ENCODE measurements at regions not wholly inside any gene's neighbourhood (a gene's known extent, or its start where the extent isn't known, plus 50 kb on each side); places are given as distances from the start of the nearest gene placed in this dataset.

DNA sequence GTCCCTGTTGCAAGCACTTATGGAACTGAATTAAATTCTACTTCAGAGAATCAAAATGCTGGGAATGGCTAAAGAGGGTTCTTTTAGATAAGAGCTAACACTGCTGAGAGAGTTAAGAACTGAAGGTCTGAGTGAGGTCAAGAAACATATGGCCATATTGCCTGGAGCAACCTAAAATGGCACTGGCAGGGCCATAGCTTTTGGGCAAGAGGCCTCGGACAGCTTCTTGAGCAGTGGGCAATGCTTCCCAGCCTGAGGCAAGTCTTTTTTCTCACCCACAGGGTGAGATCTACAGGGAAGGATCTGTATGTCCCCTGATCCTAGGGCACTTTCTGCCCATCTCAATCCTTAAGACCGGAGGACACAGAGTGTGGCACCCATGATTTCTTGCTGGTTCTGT is 244.6 kb upstream of the NT5C1B start:
- ChIA-PET CTCF (no interaction called here), POLR2A (no interaction called here)
- no peak for ATAC-seq (ENCODE audit: poor library complexity)
- no peaks in the 10 kb centered on the region for H3K27me3 ChIP-seq (ENCODE audit: control insufficient read depth in 1 of 2, insufficient read depth in 2 of 2, low read length in 2 of 2)
- no peak for DNase-seq
- Mint-ChIP-seq H3K36me3 (ENCODE audit: low read depth) (no peaks in the 10 kb centered on the region), H3K9me3 (no peaks in the 10 kb centered on the region), H3K4me1 (ENCODE audit: low read depth) (no peaks in the 10 kb centered on the region), H3K27me3 (no peaks in the 10 kb centered on the region), H3K4me3 (no peak overlapping the region), H3K27ac (no peak overlapping the region)
- no peaks in the 10 kb centered on the region for H3K4me1 ChIP-seq (ENCODE audit: insufficient read depth, low read length)
- TF ChIP-seq CTCF (IDR thresholded peaks at IDR 0.05): no peak
- H3K4me3 ChIP-seq (ENCODE audit: low read length): no peak overlapping the region
- no peaks in the 10 kb centered on the region for H3K9me3 ChIP-seq (ENCODE audit: control insufficient read depth in 1 of 2, insufficient read depth in 1 of 2, low read length in 2 of 2)
- intact Hi-C loops (cut with DNase I, micrococcal nuclease): no loop called here
- no peaks in the 10 kb centered on the region for H3K36me3 ChIP-seq (ENCODE audit: insufficient read depth, low read length)
- H3K27ac ChIP-seq (ENCODE audit: low read depth in 1 of 2, low read length in 2 of 2): no peak overlapping the region

DNA sequence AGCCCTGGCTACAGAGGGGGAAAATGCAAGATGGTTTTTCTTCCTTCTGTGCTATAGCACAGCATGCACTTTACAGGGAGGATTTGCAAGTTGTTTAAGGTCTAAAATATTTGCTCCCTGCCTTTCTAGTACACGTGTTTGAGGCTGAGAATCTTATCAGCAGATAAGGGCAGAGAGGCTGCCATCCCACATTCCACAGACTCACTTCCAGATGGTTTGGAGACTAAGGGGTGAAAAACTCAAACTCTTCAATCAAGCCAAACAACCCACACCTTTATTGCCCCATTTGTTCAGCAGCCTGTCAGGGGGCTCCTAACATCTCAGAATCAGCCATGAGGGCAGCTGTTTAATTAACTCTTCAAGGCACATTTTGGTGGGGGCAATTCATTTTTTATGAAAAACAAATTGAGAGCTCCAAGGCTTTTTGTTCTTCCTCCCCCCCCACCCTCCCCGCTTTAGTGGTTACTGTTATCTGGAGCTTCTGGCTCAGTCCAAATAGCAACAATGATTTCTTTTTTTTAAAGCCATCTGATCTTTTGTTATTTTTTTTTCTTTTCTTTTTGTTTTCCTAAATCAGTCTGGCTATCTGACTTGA is 242.6 kb upstream of the NT5C1B start:
- intact Hi-C loops (cut with DNase I, micrococcal nuclease): no loop called here
- POLR2A ChIA-PET: no interaction called here
- Histone ChIP-seq H3K9me3 (ENCODE audit: control insufficient read depth in 1 of 2, insufficient read depth in 1 of 2, low read length in 2 of 2) (no peaks in the 10 kb centered on the region), H3K4me1 (ENCODE audit: insufficient read depth, low read length) (no peaks in the 10 kb centered on the region), H3K4me3 (ENCODE audit: low read length) (no peak overlapping the region), H3K27me3 (ENCODE audit: control insufficient read depth in 1 of 2, insufficient read depth in 2 of 2, low read length in 2 of 2) (no peaks in the 10 kb centered on the region), H3K27ac (ENCODE audit: low read depth in 1 of 2, low read length in 2 of 2) (no peak overlapping the region), H3K36me3 (ENCODE audit: insufficient read depth, low read length) (no peaks in the 10 kb centered on the region)
- H3K4me3 Mint-ChIP-seq: no peak overlapping the region
- CTCF ChIA-PET: no interaction called here
- no peak overlapping the region for H3K27ac Mint-ChIP-seq
- no peaks in the 10 kb centered on the region for H3K27me3 Mint-ChIP-seq
- no peak for TF ChIP-seq CTCF (IDR thresholded peaks at IDR 0.05)
- H3K4me1 Mint-ChIP-seq (ENCODE audit: low read depth): no peaks in the 10 kb centered on the region
- DNase-seq: no peak
- no peaks in the 10 kb centered on the region for H3K9me3 Mint-ChIP-seq
- ATAC-seq (ENCODE audit: poor library complexity): no peak
- no peaks in the 10 kb centered on the region for H3K36me3 Mint-ChIP-seq (ENCODE audit: low read depth)

GRCh38 chr2:18830962-18831361 is 241.6 kb upstream of the NT5C1B start:
- ChIA-PET CTCF (no interaction called here), POLR2A (no interaction called here)
- no peak overlapping the region for H3K4me3 ChIP-seq (ENCODE audit: low read length)
- ATAC-seq (ENCODE audit: poor library complexity) (no peak), DNase-seq (no peak)
- no peaks in the 10 kb centered on the region for H3K27me3 ChIP-seq (ENCODE audit: control insufficient read depth in 1 of 2, insufficient read depth in 2 of 2, low read length in 2 of 2)
- Mint-ChIP-seq H3K4me1 (ENCODE audit: low read depth) (no peaks in the 10 kb centered on the region), H3K27ac (no peak overlapping the region), H3K4me3 (no peak overlapping the region), H3K9me3 (no peaks in the 10 kb centered on the region), H3K36me3 (ENCODE audit: low read depth) (no peaks in the 10 kb centered on the region), H3K27me3 (no peaks in the 10 kb centered on the region)
- no peaks in the 10 kb centered on the region for H3K36me3 ChIP-seq (ENCODE audit: insufficient read depth, low read length)
- intact Hi-C loops (cut with DNase I, micrococcal nuclease): no loop called here
- H3K9me3 ChIP-seq (ENCODE audit: control insufficient read depth in 1 of 2, insufficient read depth in 1 of 2, low read length in 2 of 2): no peaks in the 10 kb centered on the region
- H3K4me1 ChIP-seq (ENCODE audit: insufficient read depth, low read length): no peaks in the 10 kb centered on the region
- H3K27ac ChIP-seq (ENCODE audit: low read depth in 1 of 2, low read length in 2 of 2): no peak overlapping the region
- no peak for TF ChIP-seq CTCF (IDR thresholded peaks at IDR 0.05)
